ENCODE measurements at regions not wholly inside any gene's neighbourhood (a gene's known extent, or its start where the extent isn't known, plus 50 kb on each side); places are given as distances from the start of the nearest gene placed in this dataset.

DNA sequence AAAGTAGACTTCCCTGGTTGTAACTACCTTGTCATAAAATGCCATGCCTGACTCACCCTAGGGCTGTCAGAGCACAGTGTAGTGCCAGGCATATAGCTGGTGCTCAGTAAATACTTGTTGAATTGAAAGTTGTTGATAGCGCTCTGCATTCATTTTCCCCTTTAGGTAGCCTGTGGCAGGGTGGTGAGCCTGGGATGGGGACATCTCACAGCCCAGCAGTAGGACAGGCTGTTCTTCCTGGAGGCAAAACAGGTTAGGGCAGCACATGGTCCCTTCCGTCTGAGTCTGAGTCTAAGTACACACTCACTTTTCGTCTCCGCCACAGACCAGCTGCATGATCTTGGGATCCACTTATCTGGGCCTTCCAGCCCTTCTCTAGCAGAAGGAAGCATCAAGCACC lies 401.9 kb downstream of the ZSWIM6 start:
- DNase-seq = no peak
- Histone ChIP-seq H3K36me3 (no peaks in the 10 kb centered on the region), H3K27me3 (no peaks in the 10 kb centered on the region), H3K27ac (no peak overlapping the region), H3K4me1 (no peaks in the 10 kb centered on the region), H3K9me3 (no peaks in the 10 kb centered on the region), H3K4me3 (no peak overlapping the region)
- TF ChIP-seq EP300 (IDR thresholded peaks at IDR 0.05) = no peak
- no peak for TF ChIP-seq POLR2AphosphoS5 (IDR thresholded peaks at IDR 0.05)
- TF ChIP-seq, protein P1, sequence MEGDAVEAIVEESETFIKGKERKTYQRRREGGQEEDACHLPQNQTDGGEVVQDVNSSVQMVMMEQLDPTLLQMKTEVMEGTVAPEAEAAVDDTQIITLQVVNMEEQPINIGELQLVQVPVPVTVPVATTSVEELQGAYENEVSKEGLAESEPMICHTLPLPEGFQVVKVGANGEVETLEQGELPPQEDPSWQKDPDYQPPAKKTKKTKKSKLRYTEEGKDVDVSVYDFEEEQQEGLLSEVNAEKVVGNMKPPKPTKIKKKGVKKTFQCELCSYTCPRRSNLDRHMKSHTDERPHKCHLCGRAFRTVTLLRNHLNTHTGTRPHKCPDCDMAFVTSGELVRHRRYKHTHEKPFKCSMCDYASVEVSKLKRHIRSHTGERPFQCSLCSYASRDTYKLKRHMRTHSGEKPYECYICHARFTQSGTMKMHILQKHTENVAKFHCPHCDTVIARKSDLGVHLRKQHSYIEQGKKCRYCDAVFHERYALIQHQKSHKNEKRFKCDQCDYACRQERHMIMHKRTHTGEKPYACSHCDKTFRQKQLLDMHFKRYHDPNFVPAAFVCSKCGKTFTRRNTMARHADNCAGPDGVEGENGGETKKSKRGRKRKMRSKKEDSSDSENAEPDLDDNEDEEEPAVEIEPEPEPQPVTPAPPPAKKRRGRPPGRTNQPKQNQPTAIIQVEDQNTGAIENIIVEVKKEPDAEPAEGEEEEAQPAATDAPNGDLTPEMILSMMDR (IDR thresholded peaks at IDR 0.05) = no peak
- no peak for TF ChIP-seq POLR2A (IDR thresholded peaks at IDR 0.05)
- 85 to 92% methylated on average over 4 of the region's 4 CpGs for WGBS, 2 donors
- no peak for ATAC-seq (ENCODE audit: low FRiP score in 2 of 2)

DNA sequence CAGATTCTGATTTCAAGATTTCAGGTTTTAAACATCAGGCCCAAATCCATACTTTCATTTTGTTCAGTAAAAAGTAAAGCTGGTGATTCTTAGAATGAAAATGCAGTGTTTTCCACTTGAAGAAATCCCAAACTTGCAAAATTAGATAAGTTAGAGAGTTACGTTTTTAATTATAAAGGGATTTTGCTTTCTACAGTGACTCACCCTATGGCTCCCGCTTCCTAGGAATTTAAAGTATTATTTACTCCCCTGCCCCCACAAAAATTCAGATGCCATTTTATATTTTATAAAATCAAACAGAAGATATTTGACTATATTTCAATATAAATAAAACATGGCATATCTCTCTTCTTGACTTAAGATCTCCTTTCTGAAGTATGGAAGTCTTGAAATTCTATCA lies 402.9 kb downstream of the ZSWIM6 start:
- Histone ChIP-seq H3K27me3 (no peaks in the 10 kb centered on the region), H3K36me3 (no peaks in the 10 kb centered on the region), H3K9me3 (no peaks in the 10 kb centered on the region), H3K4me3 (no peak overlapping the region), H3K4me1 (no peaks in the 10 kb centered on the region), H3K27ac (no peak overlapping the region)
- 40 to 88% methylated on average over 2 of the region's 2 CpGs for WGBS, 2 donors
- ATAC-seq (ENCODE audit: low FRiP score in 2 of 2) (no peak), DNase-seq (no peak)
- TF ChIP-seq, protein P1 (IDR thresholded peaks at IDR 0.05) = no peak
- no peak for TF ChIP-seq POLR2A (IDR thresholded peaks at IDR 0.05)

DNA sequence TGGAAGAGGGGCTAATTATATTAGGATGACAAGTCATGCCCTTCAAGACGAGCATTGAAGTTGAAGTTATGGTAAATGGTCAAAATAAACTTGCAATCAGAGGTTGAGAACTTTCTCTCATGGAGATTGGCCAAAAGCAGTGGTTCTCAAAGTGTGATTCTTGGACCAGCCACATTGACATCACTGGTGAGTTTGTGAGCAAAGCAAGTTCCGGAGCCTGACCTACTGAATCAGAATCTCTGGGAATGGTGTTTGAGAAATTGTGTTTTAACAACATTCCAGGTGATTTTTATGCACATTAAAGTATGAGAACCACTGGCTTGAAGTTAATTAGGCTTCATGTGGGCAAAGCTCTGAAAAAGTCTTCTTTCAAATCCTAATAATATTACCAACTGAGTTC lies 403.5 kb downstream of the ZSWIM6 start:
- no peak for DNase-seq
- ATAC-seq (ENCODE audit: low FRiP score in 2 of 2) = no peak
- Histone ChIP-seq H3K9me3 (no peaks in the 10 kb centered on the region), H3K36me3 (no peaks in the 10 kb centered on the region), H3K27ac (no peak overlapping the region), H3K4me3 (no peak overlapping the region), H3K27me3 (no peaks in the 10 kb centered on the region), H3K4me1 (no peaks in the 10 kb centered on the region)
- WGBS, 2 donors = 80 to 81% methylated on average over 2 of the region's 2 CpGs
- TF ChIP-seq EP300 (IDR thresholded peaks at IDR 0.05) = no peak
- TF ChIP-seq POLR2AphosphoS5 (IDR thresholded peaks at IDR 0.05) = no peak

DNA sequence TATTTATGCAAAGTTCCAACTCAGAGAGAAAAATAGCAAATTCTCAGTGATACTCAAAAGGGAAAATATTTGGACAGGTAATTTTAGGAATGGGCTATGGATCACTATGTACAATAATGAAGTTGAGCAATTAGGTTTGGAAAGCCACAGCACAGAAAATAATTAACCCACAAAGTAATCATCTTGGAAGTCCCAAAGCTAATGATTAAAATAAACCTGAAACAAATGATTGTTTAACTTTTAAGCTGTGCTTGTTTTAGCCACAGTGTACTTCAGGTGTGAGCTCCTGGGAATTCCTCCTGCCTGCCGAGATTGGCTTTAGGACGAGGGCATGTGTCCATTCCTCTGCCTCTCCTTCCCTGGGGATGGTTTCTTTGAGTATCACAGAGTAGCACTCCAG lies 403.9 kb downstream of the ZSWIM6 start:
- Histone ChIP-seq H3K27me3 (no peaks in the 10 kb centered on the region), H3K36me3 (no peaks in the 10 kb centered on the region), H3K27ac (no peak overlapping the region), H3K9me3 (no peaks in the 10 kb centered on the region), H3K4me1 (no peaks in the 10 kb centered on the region), H3K4me3 (no peak overlapping the region)
- 76 to 78% methylated on average over 2 of the region's 2 CpGs for WGBS, 2 donors
- TF ChIP-seq EP300 (IDR thresholded peaks at IDR 0.05) (no peak), POLR2AphosphoS5 (IDR thresholded peaks at IDR 0.05) (no peak), POLR2A (IDR thresholded peaks at IDR 0.05) (no peak)
- TF ChIP-seq, protein P1 (IDR thresholded peaks at IDR 0.05) = no peak
- ATAC-seq (ENCODE audit: low FRiP score in 2 of 2) (no peak), DNase-seq (no peak)

DNA sequence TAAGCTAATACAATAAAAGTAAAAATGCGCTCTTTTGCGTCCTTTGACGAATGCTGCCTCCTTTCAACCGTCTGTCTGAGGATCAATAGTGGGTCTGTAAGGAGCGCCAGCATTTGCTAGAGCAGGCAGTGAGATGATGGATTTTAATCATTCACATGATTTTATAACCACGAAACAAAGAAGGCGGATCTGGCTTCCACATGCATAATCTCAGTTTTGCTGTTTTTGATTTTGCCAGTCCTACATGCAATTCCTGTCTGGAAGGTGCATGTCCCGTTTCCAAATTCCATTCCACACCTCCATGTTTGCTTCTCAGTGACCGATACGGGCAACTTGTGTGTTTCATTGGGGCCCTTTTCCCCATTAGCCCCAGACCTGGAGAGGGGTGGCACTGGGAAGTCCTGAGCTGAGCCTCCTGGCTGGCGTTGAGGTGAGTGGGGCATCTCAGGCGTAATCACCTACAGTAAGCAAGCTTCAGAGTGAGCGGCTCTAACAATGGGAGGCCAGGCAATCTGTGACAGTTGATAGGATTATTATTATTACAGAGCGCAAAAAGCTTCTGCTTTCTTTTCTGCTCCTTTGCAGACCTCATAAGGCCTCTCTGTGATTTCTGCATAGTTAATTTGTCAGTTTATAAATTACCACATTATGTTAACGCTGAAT lies 405.4 kb downstream of the ZSWIM6 start:
- TF ChIP-seq POLR2A (IDR thresholded peaks at IDR 0.05) (no peak), EP300 (IDR thresholded peaks at IDR 0.05) (no peak), POLR2AphosphoS5 (IDR thresholded peaks at IDR 0.05) (no peak)
- TF ChIP-seq, protein P1 (IDR thresholded peaks at IDR 0.05) = no peak
- no peak for ATAC-seq (ENCODE audit: low FRiP score in 2 of 2)

More for the DNA sequence above, 405.4 kb downstream of the ZSWIM6 start:
- Histone ChIP-seq H3K36me3 (no peaks in the 10 kb centered on the region), H3K4me1 (no peaks in the 10 kb centered on the region), H3K27me3 (no peaks in the 10 kb centered on the region), H3K9me3 (no peaks in the 10 kb centered on the region), H3K27ac (no peak overlapping the region), H3K4me3 (no peak overlapping the region)
- no peak for DNase-seq
- WGBS, 2 donors = 92 to 95% methylated on average over 15 of the region's 15 CpGs
